K562 (cell line): ENCODE measurements at regions not wholly inside any gene's neighbourhood (a gene's known extent, or its start where the extent isn't known, plus 50 kb on each side); places are given as distances from the start of the nearest gene placed in this dataset.

Experiments used
- ATAC-seq: fragments of 200-7000 bp; cut with Tn5 transposase; 3 replicates; pipeline ENCODE4 v1.9.1; 2020; ENCODE audit warnings: moderate library complexity
- BruUV-seq: library from RNA; stranded (reverse); fragments of 400-500 nt; replicated peaks from 2 replicates; lab custom pipeline; 2021; lab: Mats Ljungman, UMichigan
- CTCF ChIA-PET: fragments of 300-600 bp; formaldehyde crosslinking; extraction: SDS; loops from one replicate; lab custom pipeline; 2021; ENCODE audit warnings: low intra/inter-chr PET ratio; lab: Yijun Ruan, JAX
- POLR2A ChIA-PET: fragments of 300-600, 350-650 bp; sonication (Branson Sonifier 250); formaldehyde crosslinking; extraction: SDS; loops from one replicate; lab custom pipeline; 2021; ENCODE audit warnings: antibody characterized with exemption, inconsistent platforms; lab: Yijun Ruan, JAX
- DNase-seq, 4 experiments: peaks; one replicate each; pipeline versions ENCODE4 v3.0.0 to v3.0.0-alpha.2; 2011 to 2018; ENCODE audit warnings: low spot score in 3 of 4, mixed read lengths in 3 of 4; ENCODE audit errors: extremely low read depth in 1 of 4
- FAIRE-seq: peaks from 2 replicates; lab custom pipeline; 2011; peaks lifted over from hg19 to GRCh38; lab: Jason Lieb, UNC
- H2AFZ ChIP-seq: 2 replicates; pipeline ENCODE4 v1.6.0; 2011; ENCODE audit warnings: low read depth, low read length, control low read depth, inconsistent platforms
- H3K27ac ChIP-seq: fragments of 200-600 bp; 3 replicates; pipeline ENCODE4 v1.8.0; 2011; ENCODE audit warnings: low read depth, mild to moderate bottlenecking, control low read depth, inconsistent platforms, low read length, moderate library complexity, mixed read lengths; ENCODE audit errors: extremely low read depth
- H3K27me3 ChIP-seq, 2 experiments: fragments of 300-600 bp in 1 of 2; 2 replicates in 1 of 2; 3 replicates in 1 of 2; pipeline versions ENCODE4 v1.6.0 to v1.8.0; 2011; ENCODE audit warnings: inconsistent platforms in 2 of 2, low read length in 2 of 2, mild to moderate bottlenecking in 1 of 2, mixed read lengths in 1 of 2, moderate library complexity in 1 of 2; ENCODE audit not compliant: control insufficient read depth in 2 of 2, insufficient read depth in 2 of 2
- H3K36me3 ChIP-seq: fragments of 300-600 bp; 3 replicates; pipeline ENCODE4 v1.8.0; 2011; ENCODE audit warnings: mild to moderate bottlenecking, low read length, inconsistent platforms; ENCODE audit not compliant: control insufficient read depth, insufficient read depth
- H3K4me1 ChIP-seq, 2 experiments: fragments of 200-600 bp in 1 of 2; replicated peaks in 1 of 2; 2 replicates in 1 of 2; 3 replicates in 1 of 2; pipeline versions ENCODE4 v1.5.1 to v1.8.0; 2011; ENCODE audit warnings: inconsistent platforms in 2 of 2, low read length in 2 of 2, mild to moderate bottlenecking in 1 of 2, mixed read lengths in 1 of 2, moderate library complexity in 1 of 2; ENCODE audit not compliant: control insufficient read depth in 2 of 2, insufficient read depth in 2 of 2
- H3K4me2 ChIP-seq: 2 replicates; pipeline ENCODE4 v1.6.1; 2011; ENCODE audit warnings: low read length, control low read depth, inconsistent platforms, mixed read lengths; ENCODE audit not compliant: insufficient read depth
- H3K4me3 ChIP-seq: fragments of 200-600 bp; sonication (generic), shearing (Covaris generic); 2 replicates; pipeline ENCODE4 v1.5.1; 2016; ENCODE audit warnings: control low read depth, inconsistent platforms
- H3K79me2 ChIP-seq: fragments of 200-600 bp; 3 replicates; pipeline ENCODE4 v1.8.0; 2011; ENCODE audit warnings: low read length, inconsistent platforms; ENCODE audit not compliant: control insufficient read depth, insufficient read depth
- H3K9ac ChIP-seq, 2 experiments: 2 replicates each; pipeline versions ENCODE4 v1.6.0 to v1.6.1; 2011; ENCODE audit warnings: low read depth in 2 of 2, low read length in 2 of 2, control low read depth in 1 of 2, inconsistent platforms in 1 of 2, mild to moderate bottlenecking in 1 of 2, mixed read lengths in 1 of 2; ENCODE audit not compliant: insufficient read depth in 1 of 2
- H3K9me1 ChIP-seq: one replicate; pipeline ENCODE4 v1.6.0; 2011; ENCODE audit warnings: inconsistent platforms, mild to moderate bottlenecking, low read length, moderate library complexity; ENCODE audit not compliant: control insufficient read depth, insufficient read depth
- H3K9me3 ChIP-seq: replicated peaks from 2 replicates; pipeline ENCODE4 v1.5.1; 2011; ENCODE audit warnings: low read depth, low read length, inconsistent platforms; ENCODE audit not compliant: control insufficient read depth, insufficient read depth
- H4K20me1 ChIP-seq: replicated peaks from 2 replicates; pipeline ENCODE4 v1.6.1; 2011; ENCODE audit warnings: low read length, inconsistent platforms, mixed read lengths; ENCODE audit not compliant: control insufficient read depth, insufficient read depth
- CTCF ChIP-seq, 3 experiments: IDR thresholded peaks in 2 of 3; conservative IDR thresholded peaks in 1 of 3; 2 replicates each; pipeline ENCODE4 v1.5.1; 2011 to 2012; ENCODE audit warnings: low read length in 3 of 3, mild to moderate bottlenecking in 3 of 3, control low read depth in 2 of 3, improper control_type of control experiment in 1 of 3, inconsistent platforms in 1 of 3, low read depth in 1 of 3, mixed read lengths in 1 of 3, moderate library complexity in 1 of 3; ENCODE audit not compliant: insufficient read depth in 2 of 3
- POLR2AphosphoS2 ChIP-seq: IDR thresholded peaks from 2 replicates; pipeline ENCODE4 v1.6.1; 2012; ENCODE audit warnings: low read length, improper control_type of control experiment
- STAT6 ChIP-seq: sonication (generic); formaldehyde crosslinking; IDR thresholded peaks from 2 replicates; pipeline ENCODE4 v1.8.1; 2023; ENCODE audit warnings: mild to moderate bottlenecking, missing genetic modification reagents
- TEAD2 ChIP-seq: fragments of 450-650 bp; IDR thresholded peaks from 2 replicates; pipeline ENCODE4 v1.6.1; 2016; ENCODE audit warnings: missing genetic modification characterization, control low read depth, missing compliant biosample characterization
- ZNF696 ChIP-seq: fragments of 250-450 bp; sonication (Bioruptor Pico); conservative IDR thresholded peaks from 2 replicates; pipeline ENCODE4 v1.4.0; 2020; ENCODE audit warnings: mild to moderate bottlenecking, moderate library complexity
- WGBS: fragments of 100-300 bp; shearing (Covaris generic); methylation state at CpG from one replicate; pipeline ENCODE4 v1.1.6; 2016; ENCODE audit warnings: low coverage, mixed read lengths; ENCODE audit not compliant: insufficient coverage; ENCODE audit errors: missing lambda C conversion rate; 5-methylcytosine and 5-hydroxymethylcytosine counted together
- in situ Hi-C: fragments of 300-500 bp; cut with MboI; formaldehyde crosslinking; loops from 4 replicates; pipeline ENCODE4 v1.15.0; 2018; ENCODE audit warnings: inconsistent platforms, mixed read lengths
- intact Hi-C: fragments of 100-400 bp; cut with micrococcal nuclease; formaldehyde crosslinking; loops from 2 replicates; pipeline ENCODE4 v1.14.2; 2022

- TF ChIP-seq ZNF696 (CRISPR knock-in tag): no peak
- TF ChIP-seq STAT6: no peak
- TF ChIP-seq POLR2AphosphoS2: no peak
- no peak for TF ChIP-seq CTCF (IDR thresholded peaks at IDR 0.05 in 2 of 3, conservative IDR thresholded peaks at IDR 0.05 in 1 of 3; ENCODE audit: insufficient read depth in 2 of 3, low read depth in 1 of 3, low read length in 3 of 3)
- no peak for TF ChIP-seq TEAD2 (tag)
- Histone ChIP-seq H3K79me2 (no peaks in the 10 kb centered on the region), H3K9me3 (no peaks in the 10 kb centered on the region), H4K20me1 (no peaks in the 10 kb centered on the region), H2AFZ (no peak overlapping the region), H3K27me3 (no peaks in the 10 kb centered on the region), H3K9ac (no peak overlapping the region), H3K36me3 (no peaks in the 10 kb centered on the region), H3K9me1 (no peaks in the 10 kb centered on the region), H3K4me3 (no peak overlapping the region), H3K27ac (no peak overlapping the region), H3K4me1 (no peaks in the 10 kb centered on the region), H3K4me2 (no peak overlapping the region)
- ChIA-PET CTCF (no interaction called here), POLR2A (no interaction called here)
- 7% methylated on average over 2 of the region's 2 CpGs for WGBS
- in situ Hi-C loops: no loop called here
- BruUV-seq: no TSS peak
- FAIRE-seq (no peak), DNase-seq (no peak), ATAC-seq (no peak)
- intact Hi-C loops: no loop called here
These were observed 165.4 kb downstream of the CDC14C start for GRCh38 chr7:49089717-49090116.
